ENCODE measurements at regions not wholly inside any gene's neighbourhood (a gene's known extent, or its start where the extent isn't known, plus 50 kb on each side); places are given as distances from the start of the nearest gene placed in this dataset.

DNA sequence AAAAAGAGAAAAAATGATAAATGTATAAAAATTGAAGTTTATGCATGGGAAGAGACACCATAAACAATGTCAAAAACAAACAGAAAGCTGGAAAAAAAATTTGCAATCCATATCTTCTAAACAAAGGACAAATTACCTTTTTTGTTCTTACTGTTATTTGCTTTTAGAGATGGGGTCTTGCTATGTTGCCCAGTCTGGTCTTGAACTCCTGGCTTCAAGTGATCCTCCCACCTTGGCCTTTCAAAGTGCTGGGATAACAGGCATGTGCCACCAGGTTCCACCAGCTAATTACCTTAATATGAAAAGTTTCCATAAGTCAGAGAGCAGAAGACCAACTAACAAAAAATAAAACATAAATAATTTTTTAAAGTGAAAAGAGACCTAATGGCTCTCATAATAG, 90.0 kb upstream of the SIX3 start:
- TF ChIP-seq CTCF (IDR thresholded peaks at IDR 0.05) = no peak
- no peak for TF ChIP-seq POLR2A (IDR thresholded peaks at IDR 0.05)

Measured in lower leg skin (tissue), 3 donors.